ENCODE measurements at regions not wholly inside any gene's neighbourhood (a gene's known extent, or its start where the extent isn't known, plus 50 kb on each side); places are given as distances from the start of the nearest gene placed in this dataset.

DNA sequence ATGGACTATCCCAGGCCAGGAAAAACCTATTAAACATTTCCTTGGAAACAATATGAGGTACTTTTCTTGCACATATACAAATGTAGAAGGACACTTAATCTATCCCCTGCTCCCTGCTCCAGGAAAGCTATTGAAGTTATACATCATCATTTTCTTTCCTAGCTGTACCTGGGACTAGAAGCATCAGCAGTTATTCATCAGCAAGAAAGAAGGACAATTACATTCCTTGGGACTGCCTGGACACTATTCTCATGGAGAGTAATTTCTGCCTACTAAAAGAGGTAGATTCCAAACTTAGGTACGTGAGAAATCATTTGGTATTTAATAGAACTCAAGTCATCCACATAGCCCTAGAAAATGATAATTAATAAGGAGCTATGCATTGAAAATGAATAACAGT is 51.0 kb upstream of the PICALM start:
- WGBS, 3 donors = 83 to 89% (median 85%) methylated on average over 1 of the region's 1 CpG
- no peak for ATAC-seq
- intact Hi-C loops (cut with DNase I) = no loop called here

DNA sequence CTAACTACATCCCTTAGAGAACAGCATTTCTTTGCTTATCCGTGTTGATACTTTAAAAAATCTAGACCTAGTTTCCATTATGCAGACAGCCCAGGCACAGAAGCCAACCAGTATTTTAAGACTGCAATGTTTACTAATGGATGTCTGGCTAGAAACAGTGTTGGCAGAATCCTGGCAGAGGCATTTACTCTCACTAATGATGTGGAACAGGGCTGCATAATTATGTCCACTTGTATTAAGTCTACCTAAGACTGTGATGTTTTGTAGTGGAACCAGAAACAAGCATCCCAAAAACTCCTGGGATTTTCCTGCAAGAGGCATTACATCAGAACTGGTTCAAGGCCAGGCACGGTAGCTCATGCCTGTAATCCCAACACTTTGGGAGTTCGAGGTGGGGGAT is 50.2 kb upstream of the PICALM start:
- H3K36me3 ChIP-seq (ENCODE audit: insufficient read depth in 1 of 2, low read depth in 1 of 2) = no peaks in the 10 kb centered on the region
- ATAC-seq = no peak
- no peak overlapping the region for H3K27ac ChIP-seq
- TF ChIP-seq CTCF (IDR thresholded peaks at IDR 0.05) = no peak
- no peaks in the 10 kb centered on the region for H3K27me3 ChIP-seq (ENCODE audit: insufficient read depth in 3 of 3, low read length in 2 of 3)
- 31 to 49% (median 40%) methylated on average over 3 of the region's 3 CpGs for WGBS, 3 donors
- no peak overlapping the region for H3K4me3 ChIP-seq
- no peaks in the 10 kb centered on the region for H3K9me3 ChIP-seq
- intact Hi-C loops (cut with DNase I) = no loop called here
- DNase-seq = no peak
- no peaks in the 10 kb centered on the region for H3K4me1 ChIP-seq

More for the DNA sequence above, 51.0 kb upstream of the PICALM start:
- no peak overlapping the region for H3K27ac ChIP-seq
- H3K4me1 ChIP-seq = no peaks in the 10 kb centered on the region
- H3K9me3 ChIP-seq = no peaks in the 10 kb centered on the region
- H3K27me3 ChIP-seq (ENCODE audit: insufficient read depth in 3 of 3, low read length in 2 of 3) = no peaks in the 10 kb centered on the region
- no peak for TF ChIP-seq CTCF (IDR thresholded peaks at IDR 0.05)
- no peak overlapping the region for H3K4me3 ChIP-seq
- DNase-seq = no peak
- H3K36me3 ChIP-seq (ENCODE audit: insufficient read depth in 1 of 2, low read depth in 1 of 2) = no peaks in the 10 kb centered on the region

Measured in psoas muscle (tissue), 7 donors.